Adrenal gland (tissue), 5 donors: ENCODE measurements at regions not wholly inside any gene's neighbourhood (a gene's known extent, or its start where the extent isn't known, plus 50 kb on each side); places are given as distances from the start of the nearest gene placed in this dataset.

Experiments used
- CTCF ChIP-seq, 6 experiments: fragments of 450-650 bp in 4 of 6; fragments of 200-600 bp in 2 of 6; sonication (generic) in 1 of 6; IDR thresholded peaks; 1 replicate in 5 of 6; 2 replicates in 1 of 6; pipeline versions ENCODE4 v1.5.1 to v1.8.0; 2016 to 2021; ENCODE audit warnings: antibody characterized with exemption in 6 of 6, mild to moderate bottlenecking in 2 of 6, moderate library complexity in 1 of 6
- POLR2A ChIP-seq, 2 donors: fragments of 450-650 bp; IDR thresholded peaks; one replicate each; pipeline ENCODE4 v1.6.1; 2017; ENCODE audit warnings: antibody characterized with exemption in 2 of 2, mild to moderate bottlenecking in 2 of 2, moderate library complexity in 1 of 2
- donor health status: DM: no; HTN: no; CAD: no.

- TF ChIP-seq POLR2A (IDR thresholded peaks at IDR 0.05) (no peak), CTCF (IDR thresholded peaks at IDR 0.05) (no peak)
Measured at GRCh38 chr9:28960602-28961001, 1387.3 kb upstream of the C9orf72 start.
